ENCODE measurements at regions not wholly inside any gene's neighbourhood (a gene's known extent, or its start where the extent isn't known, plus 50 kb on each side); places are given as distances from the start of the nearest gene placed in this dataset.

- H3K9me3 ChIP-seq (ENCODE audit: control insufficient read depth in 2 of 3, insufficient read depth in 1 of 3, low read length in 3 of 3) = no peaks in the 10 kb centered on the region
- no peak for TF ChIP-seq CTCF (IDR thresholded peaks at IDR 0.05; ENCODE audit: borderline replicate concordance, extremely low read depth, insufficient read depth)
- DNase-seq (no peak), FAIRE-seq (no peak)
- H3K4me3 ChIP-seq (ENCODE audit: low read length in 3 of 3) = no peak overlapping the region
- H3K9ac ChIP-seq (ENCODE audit: low read length in 3 of 3) = no peak overlapping the region
- intact Hi-C loops (cut with DNase I) = no loop called here
- no peaks in the 10 kb centered on the region for H3K4me1 ChIP-seq (ENCODE audit: control insufficient read depth in 2 of 3, insufficient read depth in 2 of 3, low read depth in 1 of 3, low read length in 3 of 3)
- H3K36me3 ChIP-seq (ENCODE audit: control insufficient read depth in 2 of 3, insufficient read depth in 3 of 3, low read length in 3 of 3) = no peaks in the 10 kb centered on the region
- no peaks in the 10 kb centered on the region for H3K27me3 ChIP-seq (ENCODE audit: control insufficient read depth, insufficient read depth, low read length)
- H3K27ac ChIP-seq (ENCODE audit: low read depth in 2 of 2, low read length in 2 of 2) = no peak overlapping the region
Measured at GRCh38 chr2:125935559-125935958, 720.4 kb upstream of the GYPC start.

GRCh38 chr2:125942585-125943424 is 713.2 kb upstream of the GYPC start:
- intact Hi-C loops (cut with DNase I) = no loop called here
- no peaks in the 10 kb centered on the region for H3K9me3 ChIP-seq (ENCODE audit: control insufficient read depth in 2 of 3, insufficient read depth in 1 of 3, low read length in 3 of 3)
- H3K4me3 ChIP-seq (ENCODE audit: low read length in 3 of 3) = no peak overlapping the region
- H3K9ac ChIP-seq (ENCODE audit: low read length in 3 of 3) = no peak overlapping the region
- H3K4me1 ChIP-seq (ENCODE audit: control insufficient read depth in 2 of 3, insufficient read depth in 2 of 3, low read depth in 1 of 3, low read length in 3 of 3) = no peaks in the 10 kb centered on the region
- no peak for TF ChIP-seq CTCF (IDR thresholded peaks at IDR 0.05; ENCODE audit: borderline replicate concordance, extremely low read depth, insufficient read depth)
- H3K27me3 ChIP-seq (ENCODE audit: control insufficient read depth, insufficient read depth, low read length) = no peaks in the 10 kb centered on the region
- DNase-seq = peak in 1 of 5 donors; percentile 52
- H3K36me3 ChIP-seq (ENCODE audit: control insufficient read depth in 2 of 3, insufficient read depth in 3 of 3, low read length in 3 of 3) = no peaks in the 10 kb centered on the region
- FAIRE-seq = no peak
- H3K27ac ChIP-seq (ENCODE audit: low read depth in 2 of 2, low read length in 2 of 2) = no peak overlapping the region

- Histone ChIP-seq H3K27ac (ENCODE audit: low read depth in 2 of 2, low read length in 2 of 2) (no peak overlapping the region), H3K36me3 (ENCODE audit: control insufficient read depth in 2 of 3, insufficient read depth in 3 of 3, low read length in 3 of 3) (no peaks in the 10 kb centered on the region), H3K9me3 (ENCODE audit: control insufficient read depth in 2 of 3, insufficient read depth in 1 of 3, low read length in 3 of 3) (peaks cover 0 to 5% (median 2%) of the 10 kb centered on the region in 3 donors), H3K4me1 (ENCODE audit: control insufficient read depth in 2 of 3, insufficient read depth in 2 of 3, low read depth in 1 of 3, low read length in 3 of 3) (no peaks in the 10 kb centered on the region), H3K4me3 (ENCODE audit: low read length in 3 of 3) (no peak overlapping the region), H3K9ac (ENCODE audit: low read length in 3 of 3) (no peak overlapping the region), H3K27me3 (ENCODE audit: control insufficient read depth, insufficient read depth, low read length) (no peaks in the 10 kb centered on the region)
- DNase-seq (no peak), FAIRE-seq (no peak)
- intact Hi-C loops (cut with DNase I) = no loop called here
- no peak for TF ChIP-seq CTCF (IDR thresholded peaks at IDR 0.05; ENCODE audit: borderline replicate concordance, extremely low read depth, insufficient read depth)
Measured at GRCh38 chr2:125959047-125959446, 696.9 kb upstream of the GYPC start.
